GM12865 (cell line): ENCODE measurements at regions not wholly inside any gene's neighbourhood (a gene's known extent, or its start where the extent isn't known, plus 50 kb on each side); places are given as distances from the start of the nearest gene placed in this dataset.

Source experiments
- DNase-seq: peaks from one replicate; pipeline ENCODE4 v3.0.0; 2010; ENCODE audit warnings: low read depth
- H3K4me3 ChIP-seq: 2 replicates; pipeline ENCODE4 v1.5.1; 2011; ENCODE audit warnings: mild to moderate bottlenecking, low read depth, low read length, control low read depth
- TF ChIP-seq, protein P1 (sequence below): IDR thresholded peaks from 2 replicates; pipeline ENCODE4 v1.5.1; 2011; ENCODE audit warnings: low read length, control low read depth, low read depth, inconsistent platforms; ENCODE audit not compliant: insufficient read depth; ENCODE audit errors: missing control alignments

DNA sequence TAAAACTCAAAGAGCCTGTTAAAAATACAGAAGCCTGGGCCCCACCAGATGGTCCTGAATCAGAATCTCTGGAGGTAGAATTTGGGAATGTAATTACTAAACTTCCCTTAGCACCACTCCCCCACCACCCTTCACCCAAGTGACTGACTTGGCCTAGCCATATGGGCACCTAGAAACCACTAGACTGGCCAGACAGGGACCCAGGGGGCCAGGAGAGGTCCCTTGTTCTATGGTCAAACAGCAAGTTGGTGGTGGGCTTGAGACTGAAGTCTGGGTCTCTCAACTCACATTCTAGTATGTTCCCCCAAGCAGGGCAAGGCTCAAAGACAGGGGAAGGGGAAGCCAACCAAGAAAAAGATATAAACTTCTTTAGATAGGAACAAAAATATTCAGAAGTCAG is 301.5 kb upstream of the TLE3 start:
- no peak overlapping the region for H3K4me3 ChIP-seq
- TF ChIP-seq, protein P1, sequence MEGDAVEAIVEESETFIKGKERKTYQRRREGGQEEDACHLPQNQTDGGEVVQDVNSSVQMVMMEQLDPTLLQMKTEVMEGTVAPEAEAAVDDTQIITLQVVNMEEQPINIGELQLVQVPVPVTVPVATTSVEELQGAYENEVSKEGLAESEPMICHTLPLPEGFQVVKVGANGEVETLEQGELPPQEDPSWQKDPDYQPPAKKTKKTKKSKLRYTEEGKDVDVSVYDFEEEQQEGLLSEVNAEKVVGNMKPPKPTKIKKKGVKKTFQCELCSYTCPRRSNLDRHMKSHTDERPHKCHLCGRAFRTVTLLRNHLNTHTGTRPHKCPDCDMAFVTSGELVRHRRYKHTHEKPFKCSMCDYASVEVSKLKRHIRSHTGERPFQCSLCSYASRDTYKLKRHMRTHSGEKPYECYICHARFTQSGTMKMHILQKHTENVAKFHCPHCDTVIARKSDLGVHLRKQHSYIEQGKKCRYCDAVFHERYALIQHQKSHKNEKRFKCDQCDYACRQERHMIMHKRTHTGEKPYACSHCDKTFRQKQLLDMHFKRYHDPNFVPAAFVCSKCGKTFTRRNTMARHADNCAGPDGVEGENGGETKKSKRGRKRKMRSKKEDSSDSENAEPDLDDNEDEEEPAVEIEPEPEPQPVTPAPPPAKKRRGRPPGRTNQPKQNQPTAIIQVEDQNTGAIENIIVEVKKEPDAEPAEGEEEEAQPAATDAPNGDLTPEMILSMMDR = no peak
- DNase-seq = no peak

DNA sequence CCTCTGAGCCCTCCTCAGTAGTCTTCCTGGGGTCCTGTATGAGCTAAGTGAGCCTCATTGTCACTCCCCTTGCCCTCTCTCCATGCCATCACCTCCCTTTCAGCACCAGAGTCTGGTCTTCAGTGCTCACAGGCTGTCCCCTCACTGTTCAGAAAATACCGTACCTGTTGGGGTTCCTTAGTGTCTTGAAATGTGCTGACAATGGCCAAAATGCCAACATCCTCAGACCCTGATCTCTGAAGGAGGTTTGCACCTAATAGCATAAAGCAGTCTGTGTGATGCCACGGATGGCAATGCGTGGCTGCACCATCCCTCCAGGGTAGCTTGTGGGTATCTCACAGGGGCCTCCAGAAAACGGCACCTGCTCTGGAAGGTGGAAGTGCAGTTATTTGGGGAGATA is 301.0 kb upstream of the TLE3 start:
- no peak for DNase-seq
- no peak overlapping the region for H3K4me3 ChIP-seq
- TF ChIP-seq, protein P1 = no peak

DNA sequence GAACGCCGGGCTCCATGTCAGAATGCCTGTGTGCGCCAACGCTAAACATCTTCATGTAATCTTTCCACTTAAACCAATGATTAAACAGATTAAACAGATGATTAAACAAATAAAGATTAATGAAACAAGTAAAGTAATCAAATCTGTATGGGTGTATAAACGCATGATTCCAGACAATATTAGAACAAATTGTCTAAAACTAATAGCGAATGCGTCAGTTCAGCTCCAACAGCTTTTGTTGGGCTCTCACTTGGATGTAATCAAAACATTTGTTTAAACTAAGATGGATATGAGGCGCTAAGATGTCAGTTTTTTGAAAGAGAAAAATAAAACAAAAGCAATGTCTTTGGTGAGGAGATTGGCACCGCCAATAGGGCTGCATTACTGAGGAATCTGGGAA is 299.1 kb upstream of the TLE3 start:
- TF ChIP-seq, protein P1 = no peak
- no peak for DNase-seq
- H3K4me3 ChIP-seq = no peak overlapping the region

DNA sequence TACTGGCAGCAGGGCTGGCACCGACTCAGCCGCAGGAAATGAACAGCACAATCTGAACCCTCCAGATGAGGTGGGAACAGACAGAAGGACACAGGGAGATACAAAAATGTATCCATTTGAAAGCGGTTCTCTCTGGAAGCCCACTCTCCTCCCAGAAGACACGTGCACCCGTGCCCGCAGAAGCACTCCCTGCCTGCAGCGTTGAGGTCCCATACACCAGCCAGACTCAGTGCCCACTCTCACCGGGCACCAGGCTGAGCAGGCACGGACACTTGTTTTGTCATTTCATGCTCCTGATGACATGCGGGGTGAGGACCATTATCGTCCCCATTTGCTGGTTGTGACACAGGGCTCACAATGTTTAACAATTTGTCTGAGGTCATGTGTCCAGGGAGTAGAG is 297.4 kb upstream of the TLE3 start:
- no peak overlapping the region for H3K4me3 ChIP-seq
- DNase-seq = no peak
- TF ChIP-seq, protein P1 = no peak

DNA sequence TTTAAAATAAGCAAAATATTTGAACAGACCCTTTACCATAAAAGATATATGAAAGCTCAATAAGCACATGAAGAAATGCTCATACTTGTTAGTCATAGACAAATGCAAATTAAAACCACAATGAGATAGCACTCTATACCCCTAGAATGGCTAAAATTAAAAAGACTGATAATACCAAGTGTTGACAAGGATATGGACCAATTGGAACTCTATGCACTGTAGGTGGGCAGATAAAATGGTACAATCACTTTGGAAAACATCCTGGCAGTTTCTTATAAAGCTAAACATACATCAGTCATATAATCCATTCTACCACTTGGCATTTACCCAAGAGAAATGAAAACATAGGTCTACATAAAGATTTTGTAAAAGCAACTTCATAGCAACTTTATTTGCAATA is 293.0 kb upstream of the TLE3 start:
- TF ChIP-seq, protein P1 = no peak
- H3K4me3 ChIP-seq = no peak overlapping the region
- DNase-seq = no peak

DNA sequence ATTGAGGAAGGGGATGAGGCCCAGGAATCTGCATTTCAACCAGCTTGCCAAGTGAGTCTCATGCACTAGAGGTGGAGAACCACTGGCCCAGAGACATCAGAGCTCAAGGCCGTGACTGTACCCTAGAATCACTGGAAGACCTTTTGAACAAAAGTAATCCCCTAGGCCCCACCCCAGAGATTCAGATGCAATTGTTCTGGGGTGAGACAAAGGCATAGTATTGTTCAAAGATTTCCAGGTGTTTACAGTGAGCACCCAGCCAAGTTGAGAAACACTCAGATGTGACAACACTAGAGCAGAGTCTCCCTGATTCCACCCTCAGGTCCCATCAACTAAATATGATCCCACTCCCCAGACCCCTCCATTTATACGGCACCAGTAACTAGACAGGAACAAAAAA is 290.3 kb upstream of the TLE3 start:
- TF ChIP-seq, protein P1 = no peak
- no peak overlapping the region for H3K4me3 ChIP-seq
- no peak for DNase-seq

DNA sequence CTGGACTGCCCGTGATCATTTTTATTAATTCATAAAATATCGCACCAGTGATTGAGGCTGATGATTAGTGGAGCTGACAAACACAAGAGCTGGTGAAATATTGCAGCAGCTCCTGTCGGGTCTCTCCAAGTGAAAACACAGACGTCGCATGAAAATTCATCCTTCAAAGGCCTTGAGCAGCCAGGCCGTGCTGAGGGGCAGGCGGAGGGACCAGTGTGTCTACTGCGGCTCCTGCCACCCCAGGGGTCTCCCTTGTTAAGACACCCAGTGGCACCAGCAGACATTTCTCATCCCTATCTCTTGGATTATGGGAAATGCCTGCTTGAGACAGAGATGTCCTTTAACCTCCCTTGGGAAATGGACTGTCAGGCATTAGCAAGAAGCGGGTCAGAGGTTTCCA is 289.4 kb upstream of the TLE3 start:
- no peak for DNase-seq
- no peak overlapping the region for H3K4me3 ChIP-seq
- TF ChIP-seq, protein P1 = no peak
